T follicular helper cell (primary cell): ENCODE measurements at regions not wholly inside any gene's neighbourhood (a gene's known extent, or its start where the extent isn't known, plus 50 kb on each side); places are given as distances from the start of the nearest gene placed in this dataset.

Experiments
- DNase-seq: peaks from one replicate; pipeline ENCODE4 v3.0.0-alpha.2; 2020; ENCODE audit warnings: low read depth

DNA sequence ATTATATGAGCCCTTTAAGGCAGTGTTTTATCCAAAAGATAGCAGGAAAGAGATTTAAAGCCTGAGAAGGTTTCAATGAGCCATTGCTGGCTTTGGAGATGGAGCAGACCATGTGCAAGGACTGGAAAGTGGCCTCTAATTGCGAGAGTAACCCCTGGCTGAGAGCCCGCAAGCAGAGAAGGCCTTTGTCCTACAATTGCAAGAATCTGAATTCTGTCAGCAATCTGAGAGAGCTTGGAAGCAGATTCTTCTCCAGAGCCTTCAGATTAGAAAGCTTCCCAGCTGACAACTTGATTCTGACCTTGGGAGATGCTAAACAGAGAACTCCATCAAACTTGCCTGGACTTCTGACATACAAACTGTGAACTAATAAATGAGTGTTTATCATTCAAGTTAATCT lies 528.7 kb upstream of the KLF12 start:
- no peak for DNase-seq

DNA sequence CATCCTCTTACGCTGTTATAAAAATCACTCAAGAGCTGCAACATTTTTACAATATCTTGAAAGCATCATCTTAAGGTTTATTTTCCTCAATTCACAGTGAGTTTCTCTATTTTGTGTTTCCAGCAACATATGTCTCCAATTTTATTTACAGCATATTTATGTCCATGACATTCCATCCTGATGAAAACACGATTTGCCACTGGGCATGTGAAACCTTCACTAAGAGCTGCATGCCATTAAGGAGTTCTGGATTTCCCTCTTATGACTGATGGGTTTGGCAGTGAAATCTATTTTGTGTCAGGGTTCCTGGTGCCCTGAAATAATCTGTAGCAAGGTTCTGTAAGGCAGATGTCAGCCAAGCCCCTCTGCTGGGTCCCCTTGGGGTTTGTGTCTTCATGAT lies 527.6 kb upstream of the KLF12 start:
- DNase-seq, result no peak

DNA sequence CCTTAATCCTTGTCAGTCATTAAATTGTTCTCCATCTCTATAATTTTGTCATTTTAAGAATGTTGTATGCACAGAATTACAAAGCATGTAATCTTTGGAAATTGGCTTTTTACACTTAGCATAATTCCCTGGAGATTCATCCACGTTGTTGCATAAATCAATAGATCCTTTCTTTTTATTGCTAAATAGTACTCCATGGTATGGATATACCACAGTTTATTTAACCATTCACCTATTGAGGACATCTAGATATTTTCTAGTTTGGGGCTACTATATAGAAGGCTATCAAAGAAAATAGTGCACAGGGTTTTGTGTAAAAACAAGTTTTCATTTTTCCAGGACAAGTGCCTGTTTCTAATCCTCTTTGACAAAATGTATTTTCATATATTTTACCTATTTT lies 523.6 kb upstream of the KLF12 start:
- no peak for DNase-seq

DNA sequence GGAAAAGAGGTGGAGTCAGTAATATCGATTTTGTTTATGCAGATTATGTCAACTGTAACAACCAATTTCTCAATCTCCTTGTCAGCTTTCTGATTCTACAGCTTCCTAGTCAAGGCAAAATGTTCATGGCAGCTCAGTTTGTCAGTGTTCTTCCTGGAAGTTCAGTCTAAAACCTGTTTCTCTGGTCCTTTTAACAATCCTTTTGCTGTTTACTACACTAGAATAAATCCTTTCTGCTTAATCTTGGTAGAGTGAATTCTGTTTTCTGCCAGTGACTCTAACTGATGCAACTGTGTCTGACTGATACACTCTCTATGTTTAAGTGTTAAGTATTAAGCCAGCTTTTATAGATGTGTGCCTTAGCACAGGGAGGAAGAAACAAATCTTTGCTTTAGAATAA lies 516.9 kb upstream of the KLF12 start:
- no peak for DNase-seq

DNA sequence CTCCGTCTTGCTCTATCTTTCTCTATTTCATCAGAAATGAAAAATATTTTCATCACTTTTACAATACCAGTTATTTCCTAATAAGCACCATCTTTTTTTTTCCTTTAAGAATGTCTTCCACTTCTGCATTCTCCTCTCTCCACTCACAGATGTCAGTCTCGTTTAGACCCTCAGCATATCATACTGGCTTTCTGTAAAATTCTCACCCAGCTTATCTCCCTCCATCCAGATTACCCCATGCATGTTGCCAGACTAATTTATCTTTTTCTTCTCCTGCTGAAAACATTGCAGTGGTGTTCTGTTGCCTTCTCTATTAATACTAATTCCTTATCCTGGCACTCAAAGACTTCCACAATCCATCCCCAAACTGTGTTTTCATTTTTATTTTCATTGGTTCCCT lies 513.8 kb upstream of the KLF12 start:
- DNase-seq, result no peak

DNA sequence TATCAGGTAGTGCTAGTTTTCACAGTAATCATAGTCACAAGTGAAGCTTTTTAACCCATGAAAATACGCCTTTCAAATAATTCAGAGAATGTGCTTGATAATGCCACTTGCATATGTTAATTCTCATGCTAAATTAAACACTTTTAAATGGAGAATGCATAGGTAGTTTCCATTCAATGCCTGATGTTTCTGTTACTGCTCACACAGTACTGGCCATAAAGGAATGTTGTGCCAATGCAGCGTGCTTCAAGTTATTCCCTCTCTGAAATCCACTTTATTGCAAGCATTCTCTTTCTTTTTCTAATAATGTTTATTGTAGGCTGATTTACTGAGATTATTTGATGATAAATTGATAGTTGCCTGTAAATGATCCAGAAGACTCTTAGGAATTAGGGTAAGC lies 513.0 kb upstream of the KLF12 start:
- no peak for DNase-seq

DNA sequence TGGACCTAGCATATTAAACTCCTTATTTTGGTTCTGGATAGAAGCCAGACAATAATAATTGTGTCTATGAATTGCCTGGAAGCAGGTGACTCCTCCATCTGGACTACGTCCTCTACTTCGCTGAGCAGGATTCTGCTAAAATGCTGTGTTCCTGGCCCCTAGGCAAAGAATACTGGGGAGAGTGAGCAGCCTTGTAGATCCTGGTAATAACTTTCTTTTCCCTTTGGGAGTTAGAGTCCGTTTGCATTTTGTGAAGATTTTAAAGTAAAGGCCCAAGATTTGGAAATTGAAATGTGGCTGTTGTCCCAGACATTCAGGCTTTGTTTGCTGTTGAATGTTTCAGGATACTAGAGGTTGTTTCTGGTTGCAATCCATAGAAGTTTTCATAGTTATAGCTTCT lies 511.9 kb upstream of the KLF12 start:
- DNase-seq, result no peak

DNA sequence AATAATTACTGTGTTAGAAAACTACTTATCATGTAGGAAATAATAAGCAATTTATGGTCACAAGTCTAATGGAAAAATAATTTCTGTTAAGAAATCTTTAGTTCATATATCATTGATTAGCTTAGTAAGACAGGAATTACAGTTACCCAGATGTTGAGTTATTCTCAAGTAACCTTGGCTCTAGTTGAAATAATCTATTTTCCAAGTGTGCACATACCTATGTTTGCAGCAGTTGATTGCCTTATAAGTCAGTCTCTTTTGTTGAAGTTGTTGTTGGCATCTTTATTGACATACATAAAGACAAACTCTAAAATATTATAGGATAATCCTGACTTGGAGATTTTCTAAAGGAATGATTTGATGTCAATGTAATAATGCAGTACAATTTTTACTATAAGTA lies 511.4 kb upstream of the KLF12 start:
- no peak for DNase-seq

DNA sequence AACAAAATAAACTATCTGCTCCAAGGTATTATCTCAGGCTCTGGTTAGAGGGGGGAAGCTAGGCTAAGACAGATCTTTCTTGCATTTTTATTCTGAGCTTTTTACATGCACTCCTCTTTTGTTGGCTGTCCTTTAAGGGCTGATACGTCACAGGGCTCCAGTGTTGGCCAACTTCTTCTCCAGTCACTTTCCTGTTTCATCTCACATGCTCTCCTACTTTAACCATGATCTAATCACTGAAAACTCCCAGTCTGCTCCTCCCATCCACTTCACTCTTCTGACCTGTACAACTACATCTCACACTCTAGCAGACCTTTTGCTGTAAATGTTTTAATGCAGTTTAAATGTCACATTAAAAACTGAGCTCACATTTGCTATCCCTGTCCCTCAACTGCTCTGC lies 510.0 kb upstream of the KLF12 start:
- no peak for DNase-seq

DNA sequence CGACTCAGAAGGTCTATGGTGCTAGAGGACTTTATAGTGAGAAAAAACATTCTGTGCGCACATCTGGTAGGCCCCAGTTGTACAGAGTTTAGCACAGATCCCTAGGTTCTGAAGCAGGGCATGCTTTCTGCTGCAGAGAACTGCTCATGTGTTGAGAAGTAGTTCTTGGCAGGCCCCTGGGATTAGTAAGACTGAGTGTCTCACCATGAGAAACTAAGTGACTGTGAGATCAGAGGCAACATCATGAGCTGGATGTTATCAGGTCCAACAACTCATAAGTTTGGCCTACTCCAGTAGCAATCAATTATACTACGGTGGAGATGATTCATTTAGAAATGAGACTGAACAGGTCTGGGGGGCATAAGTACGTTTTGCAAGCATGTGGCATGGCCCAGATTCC lies 507.4 kb upstream of the KLF12 start:
- DNase-seq, result no peak

DNA sequence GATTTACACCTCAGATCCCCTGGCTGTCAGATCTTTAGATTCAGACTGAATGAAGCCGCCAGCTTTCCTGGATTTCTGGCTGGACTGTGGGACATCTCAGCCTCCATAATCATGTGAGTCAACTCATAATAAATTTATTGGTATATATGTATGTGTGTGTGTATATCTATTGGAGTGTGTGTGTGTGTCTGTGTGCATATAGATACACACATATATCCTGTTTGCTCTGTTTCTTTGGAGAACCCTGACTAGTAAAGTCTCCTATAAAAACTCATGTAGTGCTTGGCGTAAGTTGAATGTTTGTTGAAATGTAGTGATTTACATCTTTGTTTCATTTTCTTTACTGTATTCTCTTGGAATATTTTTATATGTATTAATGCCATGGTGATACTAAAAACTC lies 499.5 kb upstream of the KLF12 start:
- DNase-seq, result no peak

DNA sequence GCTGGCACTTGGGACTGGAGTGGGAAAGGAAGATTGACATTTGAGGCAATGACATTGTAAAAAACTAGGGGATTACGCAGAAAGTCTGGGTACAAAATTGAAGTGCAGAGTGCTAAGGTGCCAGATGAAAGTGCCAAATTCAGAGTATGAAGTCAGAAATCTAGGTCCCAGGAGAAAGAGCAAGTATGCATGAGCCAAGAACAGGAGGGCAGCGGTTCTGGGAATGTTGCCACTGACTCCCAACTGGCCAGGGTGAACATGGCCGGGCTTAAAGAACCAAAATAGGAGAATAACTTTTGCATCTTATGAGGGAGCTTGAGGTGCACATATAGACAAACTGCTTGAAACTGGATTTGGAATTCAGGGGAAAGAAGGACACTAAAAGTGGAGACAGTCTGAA lies 495.8 kb upstream of the KLF12 start:
- DNase-seq, result no peak

DNA sequence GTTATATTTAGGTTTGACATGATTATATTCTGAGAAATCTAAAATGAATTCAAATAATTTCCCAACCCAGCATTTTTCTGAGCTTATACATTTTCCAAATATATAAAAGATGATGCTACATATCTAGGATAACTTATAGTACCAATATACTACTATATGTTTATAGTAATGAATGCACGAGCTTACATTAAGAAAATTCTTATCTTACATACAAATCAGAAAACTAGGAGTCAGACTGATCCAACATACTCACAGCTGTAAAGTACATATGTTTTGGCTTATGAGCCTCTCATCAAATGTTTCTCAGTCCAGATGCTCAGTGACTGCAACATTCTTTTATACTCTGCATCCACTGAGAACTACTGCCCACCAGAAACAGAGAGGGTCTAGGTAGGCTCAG lies 491.3 kb upstream of the KLF12 start:
- no peak for DNase-seq

DNA sequence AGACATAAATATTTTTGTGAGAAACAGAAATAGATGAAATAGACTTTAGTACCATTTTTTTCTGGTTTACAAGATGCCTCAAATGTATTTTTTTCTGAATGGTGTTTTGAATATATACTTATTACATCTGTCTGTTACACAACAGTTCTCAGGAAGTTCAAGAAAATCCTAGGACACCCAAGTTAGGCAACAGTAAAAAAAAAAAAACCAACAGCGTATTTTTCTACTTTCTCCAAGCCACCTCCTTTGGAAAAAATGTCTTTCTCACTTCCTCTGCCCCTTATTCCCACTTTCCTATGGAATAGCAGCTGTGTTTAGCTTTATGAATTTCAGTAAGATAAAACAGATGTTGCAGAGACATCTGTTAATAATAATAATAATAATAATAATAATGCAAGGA lies 489.6 kb upstream of the KLF12 start:
- no peak for DNase-seq

DNA sequence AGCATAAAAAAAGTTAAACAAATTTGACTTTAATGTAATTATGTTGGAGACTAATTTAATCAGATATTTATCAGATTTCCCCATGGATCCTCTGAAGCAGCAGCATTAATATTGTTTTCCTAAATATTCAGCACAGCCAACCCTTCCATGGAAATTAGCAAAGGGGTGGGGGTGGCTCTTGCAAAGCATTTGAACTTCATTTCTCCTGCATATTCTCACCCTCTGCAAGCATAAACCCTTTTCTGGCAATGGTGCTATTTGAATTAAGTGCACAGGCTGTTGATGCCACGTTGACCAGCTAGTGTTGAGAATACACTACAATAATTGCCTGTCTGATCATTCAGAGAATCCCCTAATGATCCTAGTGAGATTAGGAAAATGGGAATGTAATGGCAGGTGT lies 488.1 kb upstream of the KLF12 start:
- DNase-seq, result no peak

DNA sequence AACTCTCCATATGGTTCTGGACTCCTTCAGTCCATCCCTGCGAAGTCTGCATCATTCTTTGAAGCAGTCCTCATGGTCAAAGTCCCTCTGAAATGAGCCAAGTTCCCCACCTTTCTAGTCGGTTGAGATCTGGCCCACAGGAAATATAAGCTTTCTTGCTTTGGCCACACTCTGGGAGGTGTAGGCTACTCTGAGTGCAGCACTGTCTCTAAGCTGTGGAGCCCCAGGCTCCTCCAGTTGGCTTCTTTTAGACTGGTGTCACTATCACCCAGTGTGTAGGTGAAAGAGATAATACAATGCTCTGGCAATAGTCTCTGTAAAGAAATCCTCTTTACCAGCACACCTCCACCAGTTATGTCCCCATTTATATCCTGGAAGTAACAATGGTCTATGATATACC lies 486.5 kb upstream of the KLF12 start:
- DNase-seq, result no peak

DNA sequence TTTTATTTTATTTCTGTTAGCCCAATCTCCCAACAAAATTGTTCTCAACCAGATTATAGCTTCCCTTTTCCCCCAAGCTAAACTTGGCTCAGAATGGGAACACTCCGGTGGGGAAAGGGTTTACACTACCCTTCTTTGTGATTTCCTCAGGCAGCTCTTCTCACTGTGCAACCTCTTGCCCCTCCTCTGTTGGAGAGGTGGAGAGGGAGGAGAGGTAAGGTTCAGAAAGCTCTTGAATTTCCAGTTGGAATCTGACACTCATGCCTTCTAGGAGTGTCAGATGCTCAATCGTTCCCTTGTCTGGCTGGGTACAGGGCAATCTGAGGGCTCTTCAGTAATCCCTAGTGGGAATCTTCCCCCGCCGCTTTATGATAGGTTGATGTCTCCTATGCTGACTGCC lies 486.1 kb upstream of the KLF12 start:
- DNase-seq, result no peak

DNA sequence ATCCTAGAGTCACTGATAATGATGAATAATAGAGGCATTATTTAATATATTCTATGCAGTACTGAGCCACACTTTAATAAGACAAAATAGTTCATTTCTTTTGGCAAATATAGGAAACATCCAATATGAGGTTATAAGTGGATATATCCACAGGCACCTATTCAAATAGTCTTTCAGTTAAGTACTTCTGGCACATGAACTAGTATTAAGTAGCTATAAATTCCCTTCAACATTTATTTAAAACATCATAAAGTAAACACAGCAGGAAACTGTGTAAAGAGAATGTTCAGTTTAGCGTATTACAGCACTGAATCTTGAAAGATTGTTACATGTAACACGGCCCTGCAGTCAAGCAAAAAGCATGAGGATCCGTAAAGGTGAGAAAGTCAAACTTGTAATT lies 463.3 kb upstream of the KLF12 start:
- no peak for DNase-seq

DNA sequence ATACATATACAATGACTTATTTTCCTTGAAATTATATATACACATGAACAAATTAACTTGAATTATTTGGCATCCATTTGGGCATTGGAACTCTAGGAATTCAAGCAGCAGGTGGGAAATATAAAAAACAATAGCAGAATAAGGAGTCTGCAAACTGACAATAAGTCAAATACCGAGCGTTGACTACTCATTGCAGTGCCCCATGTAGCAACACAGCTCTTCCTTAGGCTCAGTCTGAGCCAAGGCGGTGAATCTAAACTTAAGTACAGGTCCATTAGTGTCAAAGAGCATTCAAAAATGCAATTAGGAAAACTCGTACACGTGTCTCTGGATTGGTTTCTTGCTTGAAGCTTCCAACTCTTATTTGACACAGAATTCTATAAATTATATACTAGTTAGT lies 462.5 kb upstream of the KLF12 start:
- no peak for DNase-seq

DNA sequence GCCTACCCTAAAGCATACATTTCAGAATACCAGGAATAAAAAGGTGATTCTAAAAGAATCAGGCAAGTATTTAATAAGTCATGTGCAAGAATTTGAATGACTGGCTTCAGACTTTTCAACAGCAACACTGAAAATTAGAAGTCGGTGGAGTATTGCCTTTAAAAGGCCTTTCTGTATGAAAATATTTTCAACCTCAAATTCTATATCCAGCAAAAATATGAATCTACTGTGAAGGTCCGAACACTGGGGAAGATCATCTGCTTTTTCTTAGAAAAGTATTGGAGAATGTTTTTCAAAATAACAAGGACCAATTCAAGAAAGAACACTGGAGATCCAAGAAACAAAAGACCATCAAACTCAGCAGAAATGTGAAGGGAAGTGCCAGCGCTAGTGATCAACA lies 459.5 kb upstream of the KLF12 start:
- DNase-seq, result no peak

DNA sequence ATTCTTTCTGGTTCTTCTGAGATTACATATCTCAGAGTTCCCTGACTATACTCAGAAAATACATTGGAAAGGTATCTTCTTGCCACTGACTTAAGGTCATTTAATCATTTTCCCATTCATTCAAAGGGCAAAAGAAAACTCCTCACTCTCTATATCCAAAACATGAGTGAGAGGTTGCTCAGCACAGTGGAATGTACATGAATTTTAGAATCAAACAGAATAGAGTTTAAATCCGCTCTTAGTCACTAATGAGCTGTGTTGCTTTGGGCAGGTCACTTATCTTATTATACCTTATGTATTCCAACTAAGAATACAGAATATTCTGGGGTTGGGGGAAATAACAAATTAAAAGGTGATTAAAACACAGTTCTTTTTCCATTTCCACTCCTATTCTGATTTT lies 452.6 kb upstream of the KLF12 start:
- DNase-seq, result no peak

DNA sequence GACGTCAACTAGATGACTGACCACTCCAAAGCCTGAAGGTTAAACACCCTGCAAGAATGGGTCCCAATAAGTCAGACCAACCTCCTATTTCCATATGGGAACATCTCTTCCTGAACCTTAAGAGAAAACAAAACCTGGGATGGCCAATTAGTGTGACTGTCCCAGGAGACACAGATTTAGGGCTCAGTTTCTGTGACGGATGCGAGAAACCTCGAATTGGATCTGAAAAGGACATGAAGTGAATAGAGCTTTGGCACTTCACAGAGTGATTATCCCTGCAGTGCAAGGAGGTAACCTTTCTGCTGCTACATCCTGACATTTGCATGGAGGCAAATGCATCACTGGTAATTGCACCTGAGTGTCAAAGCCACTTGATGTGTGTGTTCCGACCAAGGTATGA lies 442.2 kb upstream of the KLF12 start:
- no peak for DNase-seq

DNA sequence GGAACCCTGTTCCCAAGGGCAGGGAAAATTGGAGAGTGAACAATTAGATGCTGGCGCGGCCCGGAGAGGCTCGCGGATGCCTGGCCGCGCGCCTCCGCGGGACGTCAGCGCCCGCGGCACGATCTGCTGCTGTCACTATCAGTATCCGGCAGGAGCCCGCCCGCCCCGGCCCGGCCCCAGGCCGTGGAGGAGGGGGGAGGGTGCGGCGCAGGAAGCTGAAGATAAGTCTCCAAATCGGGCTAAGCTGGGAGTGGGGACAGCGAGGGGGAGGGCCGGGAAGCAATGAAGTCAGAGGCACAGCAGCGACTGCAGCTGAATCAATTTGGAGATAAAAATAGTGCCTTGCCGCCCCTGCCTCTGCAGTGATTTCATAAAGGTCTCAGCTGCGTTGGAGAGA lies 441.5 kb upstream of the KLF12 start:
- DNase-seq, result peak; percentile 7

DNA sequence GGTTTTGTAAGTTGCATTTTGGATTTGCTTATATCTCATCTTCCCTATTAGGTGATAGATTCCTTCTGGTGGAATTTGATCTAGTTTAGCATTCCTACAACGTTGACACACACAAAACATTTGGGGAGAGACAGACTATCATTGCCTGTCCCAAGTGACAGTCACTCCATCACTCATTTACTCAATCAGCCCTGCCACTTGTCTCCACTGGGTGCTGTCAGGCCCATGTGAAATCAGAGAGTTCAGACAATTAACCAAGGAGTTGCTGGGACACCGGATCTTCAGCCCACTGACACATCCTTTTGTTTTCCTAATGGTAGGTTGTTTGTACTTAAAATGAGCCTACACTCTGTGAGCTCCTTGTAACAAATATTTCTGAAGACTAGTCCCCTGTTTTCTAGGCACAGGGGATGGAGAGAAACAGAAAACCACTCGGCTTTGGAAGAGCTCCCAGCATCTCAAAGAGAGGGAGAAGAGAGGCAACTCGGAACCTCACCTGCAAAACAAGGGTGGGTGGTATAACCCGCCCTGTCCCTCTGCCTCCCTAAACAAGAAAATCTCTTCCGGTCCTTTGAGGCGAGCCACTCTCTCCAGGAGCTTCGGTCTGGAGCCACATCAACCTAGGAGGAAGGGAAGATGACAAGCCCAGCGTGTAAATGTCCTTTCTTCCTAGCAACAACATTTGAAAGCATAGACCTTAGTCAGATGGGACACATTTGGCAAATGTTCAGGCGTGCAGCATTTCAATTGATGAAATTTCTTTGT lies 440.9 kb upstream of the KLF12 start:
- no peak for DNase-seq

DNA sequence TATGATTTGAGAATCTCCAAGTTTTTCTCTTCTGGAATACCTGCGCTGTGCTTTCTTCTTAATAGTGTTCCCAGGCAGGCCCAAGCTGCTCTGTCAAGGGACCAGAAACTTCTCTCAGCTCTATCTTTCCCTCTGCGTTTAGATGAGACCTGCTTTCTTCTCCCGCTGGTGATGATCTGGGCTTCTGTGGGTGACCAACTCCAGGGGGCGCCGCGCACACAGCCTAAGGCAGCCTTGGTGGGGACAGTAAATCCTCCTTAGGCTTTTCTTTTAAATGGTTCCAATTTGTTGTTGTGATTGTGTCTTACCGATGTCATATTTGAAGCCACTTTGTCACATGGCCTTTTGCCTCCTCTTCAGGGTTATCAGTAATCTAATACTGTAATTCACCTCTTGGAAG lies 439.4 kb upstream of the KLF12 start:
- DNase-seq, result no peak
